ENCODE measurements at regions not wholly inside any gene's neighbourhood (a gene's known extent, or its start where the extent isn't known, plus 50 kb on each side); places are given as distances from the start of the nearest gene placed in this dataset.

DNA sequence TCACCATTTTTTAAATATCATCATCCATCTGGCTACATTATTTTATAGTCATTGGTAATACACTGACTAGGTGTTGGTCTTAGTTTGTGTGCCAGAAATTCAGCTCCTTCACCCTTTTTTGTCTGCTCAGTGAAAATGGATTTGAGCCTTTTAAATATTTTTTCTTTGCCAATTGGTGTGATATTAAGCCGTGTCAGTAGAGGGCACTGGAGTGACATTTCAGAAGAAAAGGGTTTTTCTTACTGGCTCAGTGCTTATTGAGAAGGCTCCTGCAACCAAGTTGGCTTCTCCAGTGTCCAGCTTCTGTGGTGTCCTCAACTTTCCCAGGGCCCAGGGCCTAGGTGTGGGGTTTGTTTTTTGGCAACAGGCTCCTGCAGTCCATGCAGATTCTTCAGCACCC is 546.6 kb downstream of the DACH1 start:
- Histone ChIP-seq H3K27ac (ENCODE audit: extremely low read depth, low read depth, low read length) (no peak overlapping the region), H3K36me3 (ENCODE audit: control insufficient read depth in 2 of 2, insufficient read depth in 1 of 2, low read length in 2 of 2) (no peaks in the 10 kb centered on the region), H3K4me1 (ENCODE audit: control insufficient read depth, insufficient read depth, low read length) (no peaks in the 10 kb centered on the region), H3K4me3 (ENCODE audit: low read depth, low read length) (no peak overlapping the region), H3K9me3 (ENCODE audit: control insufficient read depth, insufficient read depth, low read depth, low read length) (no peaks in the 10 kb centered on the region)
- ChIA-PET POLR2A (no interaction called here), CTCF (interaction anchor here (0.6 to 1.8 kb wide), 8 partner anchors 12 to 1218 kb away, joined by 3 to 7 read pairs (median 4); no protein-coding TSS in a partner anchor)
- TF ChIP-seq SETDB1 (IDR thresholded peaks at IDR 0.05; ENCODE audit: insufficient read length, low read length) (peak; percentile 74), ZNF654 (tag by site-specific recombination; IDR thresholded peaks at IDR 0.05; ENCODE audit: low read depth) (peak; percentile 67), ZNF362 (tag by site-specific recombination; IDR thresholded peaks at IDR 0.05) (0 out of 2 replicates have a peak, but pooled peaks have one; percentile 25), ZNF660 (tag by site-specific recombination; IDR thresholded peaks at IDR 0.05) (0 out of 2 replicates have a peak, but pooled peaks have one; percentile 51), ZBTB11 (tag by site-specific recombination; conservative IDR thresholded peaks at IDR 0.05; ENCODE audit: low read depth) (no peak), TRIM28 (IDR thresholded peaks at IDR 0.05; ENCODE audit: borderline replicate concordance, low read length) (peak; percentile 89; the same call in 1 of the 2 replicates), MYNN (tag by site-specific recombination; IDR thresholded peaks at IDR 0.05; ENCODE audit: borderline replicate concordance) (no peak)

- CTCF ChIA-PET = interaction anchor here (0.5 kb wide), 1 partner anchor 294 kb away, joined by 3 read pairs; no protein-coding TSS in a partner anchor
- no peak overlapping the region for H3K4me3 ChIP-seq (ENCODE audit: low read depth, low read length)
Observed at GRCh38 chr13:71316792-71317363, 550.1 kb downstream of the DACH1 start.

More at GRCh38 chr13:71316792-71317363, 550.1 kb downstream of the DACH1 start:
- no peak for TF ChIP-seq HOXA7 (CRISPR knock-in tag; IDR thresholded peaks at IDR 0.05; ENCODE audit: borderline replicate concordance)
- no peak for TF ChIP-seq ZBTB49 (tag by site-specific recombination; IDR thresholded peaks at IDR 0.05; ENCODE audit: low read depth)
- TF ChIP-seq ZBTB48 (tag by site-specific recombination; IDR thresholded peaks at IDR 0.05) = no peak
- no peak for TF ChIP-seq YY1 (tag by site-specific recombination; IDR thresholded peaks at IDR 0.05)
- no peak for TF ChIP-seq ZNF548 (tag by site-specific recombination; IDR thresholded peaks at IDR 0.05)
- no peak for TF ChIP-seq ZNF624 (tag by site-specific recombination; IDR thresholded peaks at IDR 0.05)
- TF ChIP-seq ZNF146 (tag by site-specific recombination; IDR thresholded peaks at IDR 0.05) = no peak
- no peak for TF ChIP-seq ZNF391 (tag by site-specific recombination; IDR thresholded peaks at IDR 0.05; ENCODE audit: borderline replicate concordance, low read depth)
- TF ChIP-seq ZNF426 (tag by site-specific recombination; IDR thresholded peaks at IDR 0.05) = no peak
- TF ChIP-seq ZNF239 (tag by site-specific recombination; IDR thresholded peaks at IDR 0.05) = no peak
- no peak for TF ChIP-seq ZNF302 (tag by site-specific recombination; IDR thresholded peaks at IDR 0.05; ENCODE audit: low read depth)
- no peak overlapping the region for H3K27ac ChIP-seq (ENCODE audit: extremely low read depth, low read depth, low read length)
- H3K4me1 ChIP-seq (ENCODE audit: control insufficient read depth, insufficient read depth, low read length) = no peaks in the 10 kb centered on the region
- POLR2A ChIA-PET = no interaction called here
- H3K9me3 ChIP-seq (ENCODE audit: control insufficient read depth, insufficient read depth, low read depth, low read length) = no peaks in the 10 kb centered on the region
- no peaks in the 10 kb centered on the region for H3K36me3 ChIP-seq (ENCODE audit: control insufficient read depth in 2 of 2, insufficient read depth in 1 of 2, low read length in 2 of 2)

All from HEK293 (cell line).